IMR-90 (cell line): ENCODE measurements at regions not wholly inside any gene's neighbourhood (a gene's known extent, or its start where the extent isn't known, plus 50 kb on each side); places are given as distances from the start of the nearest gene placed in this dataset.

Source experiments
- ATAC-seq: fragments of 200-7000 bp; cut with Tn5 transposase; 2 replicates; pipeline ENCODE4 v1.9.1; 2020; ENCODE audit warnings: low read depth, mild to moderate bottlenecking, moderate library complexity
- BruUV-seq: library from RNA; stranded (reverse); fragments of 400-500 nt; replicated peaks from 2 replicates; lab custom pipeline; 2021; lab: Mats Ljungman, UMichigan
- CTCF ChIA-PET: fragments of 300-600 bp; formaldehyde crosslinking; extraction: SDS; loops from one replicate; lab custom pipeline; 2021; ENCODE audit warnings: antibody characterized with exemption; lab: Yijun Ruan, JAX
- POLR2A ChIA-PET: fragments of 300-600 bp; sonication (Branson Sonifier 250); formaldehyde crosslinking; loops from one replicate; lab custom pipeline; 2022; ENCODE audit warnings: antibody characterized with exemption; ENCODE audit not compliant: unreplicated experiment; lab: Charles Lee
- DNase-seq: peaks from one replicate; pipeline ENCODE4 v3.0.0; 2013
- H2AFZ ChIP-seq: replicated peaks from 2 replicates; pipeline ENCODE3; 2013; ENCODE audit warnings: low read length, mild to moderate bottlenecking; ENCODE audit not compliant: poor library complexity
- H2AK5ac ChIP-seq: 2 replicates; pipeline ENCODE4 v1.6.1; 2013; ENCODE audit warnings: low read depth, low read length, inconsistent platforms
- H2AK9ac ChIP-seq: replicated peaks from 2 replicates; pipeline ENCODE3; 2013; ENCODE audit warnings: mild to moderate bottlenecking, low read depth, low read length, moderate library complexity; ENCODE audit not compliant: poor library complexity
- H2BK120ac ChIP-seq: 2 replicates; pipeline ENCODE4 v1.6.1; 2013; ENCODE audit warnings: low read depth, low read length, inconsistent platforms
- H2BK15ac ChIP-seq: 3 replicates; pipeline ENCODE4 v1.6.1; 2013; ENCODE audit warnings: low read depth, low read length, inconsistent platforms
- H2BK20ac ChIP-seq: 2 replicates; pipeline ENCODE4 v1.6.1; 2013; ENCODE audit warnings: low read depth, mild to moderate bottlenecking, inconsistent platforms, low read length, moderate library complexity
- H2BK5ac ChIP-seq: 2 replicates; pipeline ENCODE4 v1.6.1; 2013; ENCODE audit warnings: mild to moderate bottlenecking, low read depth, low read length, inconsistent platforms; ENCODE audit not compliant: poor library complexity, severe bottlenecking
- H3K14ac ChIP-seq: replicated peaks from 2 replicates; pipeline ENCODE4 v1.6.1; 2013; ENCODE audit warnings: low read depth, low read length, inconsistent platforms
- H3K18ac ChIP-seq: 2 replicates; pipeline ENCODE4 v1.6.1; 2013; ENCODE audit warnings: low read depth, low read length, control low read depth
- H3K23ac ChIP-seq: 2 replicates; pipeline ENCODE4 v1.6.1; 2013; ENCODE audit warnings: low read depth, low read length, inconsistent platforms
- H3K27ac ChIP-seq: 2 replicates; pipeline ENCODE4 v1.5.1; 2013; ENCODE audit warnings: mild to moderate bottlenecking, control low read depth, low read length; ENCODE audit not compliant: insufficient read depth
- H3K27me3 ChIP-seq: 2 replicates; pipeline ENCODE4 v1.6.1; 2013; ENCODE audit warnings: low read length; ENCODE audit not compliant: control insufficient read depth, insufficient read depth
- H3K36me3 ChIP-seq: 2 replicates; pipeline ENCODE4 v1.6.1; 2013; ENCODE audit warnings: low read length, mixed read lengths; ENCODE audit not compliant: control insufficient read depth, insufficient read depth
- H3K4ac ChIP-seq: 2 replicates; pipeline ENCODE4 v1.6.1; 2013; ENCODE audit warnings: low read depth, low read length, inconsistent platforms
- H3K4me1 ChIP-seq: 2 replicates; pipeline ENCODE4 v1.6.1; 2013; ENCODE audit warnings: low read length, mixed read lengths; ENCODE audit not compliant: control insufficient read depth, insufficient read depth
- H3K4me2 ChIP-seq: 2 replicates; pipeline ENCODE4 v1.6.1; 2013; ENCODE audit warnings: low read depth, mild to moderate bottlenecking, control low read depth, low read length, moderate library complexity
- H3K4me3 ChIP-seq: 2 replicates; pipeline ENCODE4 v1.5.1; 2013; ENCODE audit warnings: low read depth, mild to moderate bottlenecking, control low read depth, low read length, moderate library complexity; ENCODE audit not compliant: insufficient read depth
- H3K56ac ChIP-seq: 2 replicates; pipeline ENCODE4 v1.6.1; 2013; ENCODE audit warnings: low read length, inconsistent platforms; ENCODE audit not compliant: insufficient read depth; ENCODE audit errors: extremely low read depth
- H3K79me1 ChIP-seq, 2 experiments: 2 replicates each; pipeline ENCODE4 v1.6.1; 2013; ENCODE audit warnings: low read length in 2 of 2, inconsistent platforms in 1 of 2, low read depth in 1 of 2
- H3K9ac ChIP-seq: 2 replicates; pipeline ENCODE4 v1.6.1; 2013; ENCODE audit warnings: low read depth, low read length, control low read depth
- H3K9me1 ChIP-seq: 2 replicates; pipeline ENCODE4 v1.6.1; 2013; ENCODE audit warnings: low read length, inconsistent platforms; ENCODE audit not compliant: insufficient read depth
- H3K9me3 ChIP-seq: 2 replicates; pipeline ENCODE4 v1.6.1; 2013; ENCODE audit warnings: low read length; ENCODE audit not compliant: control insufficient read depth, insufficient read depth
- H4K20me1 ChIP-seq: 2 replicates; pipeline ENCODE4 v1.6.1; 2013; ENCODE audit warnings: low read length, inconsistent platforms; ENCODE audit not compliant: insufficient read depth
- H4K5ac ChIP-seq: 2 replicates; pipeline ENCODE4 v1.6.1; 2013; ENCODE audit warnings: mild to moderate bottlenecking, low read depth, low read length, control low read depth
- H4K8ac ChIP-seq, 2 experiments: 2 replicates each; pipeline ENCODE4 v1.6.1; 2013; ENCODE audit warnings: low read depth in 2 of 2, low read length in 2 of 2, control low read depth in 1 of 2, inconsistent platforms in 1 of 2
- H4K91ac ChIP-seq: 2 replicates; pipeline ENCODE4 v1.6.1; 2013; ENCODE audit warnings: low read depth, low read length, inconsistent platforms; ENCODE audit not compliant: insufficient read depth
- BHLHE40 ChIP-seq: fragments of 150-350 bp; IDR thresholded peaks from 2 replicates; pipeline ENCODE4 v1.6.1; 2016; ENCODE audit warnings: mild to moderate bottlenecking, low read depth, low read length
- CEBPB ChIP-seq: IDR thresholded peaks from 2 replicates; pipeline ENCODE4 v1.6.1; 2012; ENCODE audit warnings: low read depth, low read length, improper control_type of control experiment
- CHD1 ChIP-seq: IDR thresholded peaks from 2 replicates; pipeline ENCODE4 v1.6.1; 2012; ENCODE audit warnings: low read depth, low read length, improper control_type of control experiment
- FOS ChIP-seq: fragments of 150-350 bp; IDR thresholded peaks from 2 replicates; pipeline ENCODE4 v1.6.1; 2016; ENCODE audit warnings: low read depth, low read length
- MAFK ChIP-seq: IDR thresholded peaks from 2 replicates; pipeline ENCODE4 v1.6.1; 2012; ENCODE audit warnings: low read depth, low read length, improper control_type of control experiment
- MAZ ChIP-seq: IDR thresholded peaks from 2 replicates; pipeline ENCODE4 v1.6.1; 2012; ENCODE audit warnings: low read depth, mild to moderate bottlenecking, low read length, improper control_type of control experiment, moderate library complexity, borderline replicate concordance
- MXI1 ChIP-seq: IDR thresholded peaks from 2 replicates; pipeline ENCODE4 v1.6.1; 2012; ENCODE audit warnings: low read depth, mild to moderate bottlenecking, low read length, moderate library complexity, borderline replicate concordance
- NFE2L2 ChIP-seq: fragments of 150-350 bp; IDR thresholded peaks from 2 replicates; pipeline ENCODE4 v1.6.1; 2016; ENCODE audit warnings: low read depth, mild to moderate bottlenecking, low read length
- POLR2A ChIP-seq: IDR thresholded peaks from 2 replicates; pipeline ENCODE4 v1.6.1; 2012; ENCODE audit warnings: mild to moderate bottlenecking, low read depth, low read length
- RAD21 ChIP-seq: IDR thresholded peaks from 2 replicates; pipeline ENCODE4 v1.6.1; 2012; ENCODE audit warnings: low read length, improper control_type of control experiment
- RCOR1 ChIP-seq: IDR thresholded peaks from 2 replicates; pipeline ENCODE4 v1.6.1; 2012; ENCODE audit warnings: mild to moderate bottlenecking, low read length, improper control_type of control experiment; ENCODE audit not compliant: insufficient replicate concordance
- RFX5 ChIP-seq: IDR thresholded peaks from 2 replicates; pipeline ENCODE4 v1.8.0; 2012; ENCODE audit warnings: low read depth, mild to moderate bottlenecking, low read length, moderate library complexity
- SMC3 ChIP-seq: fragments of 150-350 bp; IDR thresholded peaks from 2 replicates; pipeline ENCODE4 v1.6.1; 2016; ENCODE audit warnings: low read depth, mild to moderate bottlenecking, antibody characterized with exemption, low read length, moderate library complexity
- WGBS, 2 experiments: methylation state at CpG; one replicate each; pipeline versions ENCODE4 v1.1.5 to v1.1.7; 2013; ENCODE audit warnings: missing lambda C conversion rate in 2 of 2; ENCODE audit not compliant: insufficient read length in 1 of 2; ENCODE audit errors: extremely low coverage in 2 of 2; 5-methylcytosine and 5-hydroxymethylcytosine counted together
- dilution Hi-C: fragments of 300-500 bp; cut with HindIII; formaldehyde crosslinking; loops from one replicate; pipeline ENCODE4 v1.14.3; 2018; ENCODE audit warnings: low sequenced_read_pairs; ENCODE audit not compliant: unreplicated experiment
- in situ Hi-C: fragments of 300-500 bp; cut with MboI; formaldehyde crosslinking; loops from 3 replicates; pipeline ENCODE4 v1.14.3; 2019; ENCODE audit warnings: low sequenced_read_pairs, inconsistent platforms, mixed read lengths
- intact Hi-C: fragments of 100-400 bp; cut with micrococcal nuclease; formaldehyde crosslinking; loops from 2 replicates; pipeline ENCODE4 v1.10.0; 2022
- TF ChIP-seq, protein P1 (sequence below): fragments of 150-350 bp; IDR thresholded peaks from 2 replicates; pipeline ENCODE4 v1.6.1; 2017; ENCODE audit warnings: mild to moderate bottlenecking, antibody characterized with exemption, low read length, low read depth
- TF ChIP-seq, protein P2 (sequence below): fragments of 150-350 bp; IDR thresholded peaks from 2 replicates; pipeline ENCODE4 v1.6.1; 2016; ENCODE audit warnings: low read depth, mild to moderate bottlenecking, low read length, moderate library complexity, borderline replicate concordance
- TF ChIP-seq, protein P3 (sequence below): conservative IDR thresholded peaks from 2 replicates; pipeline ENCODE4 v1.5.1; 2012; ENCODE audit warnings: mild to moderate bottlenecking, low read depth, low read length, improper control_type of control experiment

DNA sequence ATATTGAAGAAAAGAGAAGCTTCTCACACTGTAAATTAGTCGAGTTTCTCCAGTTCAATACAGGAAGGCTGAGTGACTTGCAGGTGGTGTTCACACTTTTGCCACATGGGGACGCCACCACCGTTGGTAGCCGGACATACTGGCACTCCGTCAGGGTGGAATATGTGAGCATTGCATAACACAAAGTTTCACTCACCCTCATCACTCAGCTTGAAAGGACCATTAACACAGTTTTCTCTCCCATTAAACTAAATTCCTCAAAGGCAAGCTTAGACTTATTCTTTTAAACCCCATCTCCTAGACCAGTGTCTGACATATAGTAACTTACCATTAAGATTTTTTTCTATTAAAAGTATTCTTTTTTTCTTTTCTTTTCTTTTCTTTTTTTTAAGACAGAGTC, 105.3 kb upstream of the SERBP1 start:
- H2AK9ac ChIP-seq, result no peak overlapping the region
- no peak overlapping the region for H4K8ac ChIP-seq
- H3K56ac ChIP-seq, result no peak overlapping the region
- no peaks in the 10 kb centered on the region for H3K36me3 ChIP-seq
- dilution Hi-C loops (no loop called here), intact Hi-C loops (loop anchor here (1.0 to 2.0 kb wide), 3 partner anchors 25 to 297 kb away; partner anchors contain the start of genes GADD45A and GNG12), in situ Hi-C loops (loop anchor here (5.0 to 25.0 kb wide), 3 partner anchors 222 to 827 kb away; no protein-coding TSS in a partner anchor)
- no peak overlapping the region for H3K4me3 ChIP-seq
- no peaks in the 10 kb centered on the region for H3K27me3 ChIP-seq
- no peak overlapping the region for H3K14ac ChIP-seq
- WGBS, 2 experiments, result 7% methylated on average over 4 of the region's 5 CpGs; no CpG with 5 or more reads in 1 of the 2 experiments
- H3K9me3 ChIP-seq, result no peaks in the 10 kb centered on the region
- no peak overlapping the region for H3K23ac ChIP-seq
- H2AK5ac ChIP-seq, result no peak overlapping the region
- H2BK20ac ChIP-seq, result no peak overlapping the region
- peak; percentile 82 for ATAC-seq
- no TSS peak for BruUV-seq
- H3K18ac ChIP-seq, result no peak overlapping the region
- no peak overlapping the region for H2BK15ac ChIP-seq
- no peak overlapping the region for H2AFZ ChIP-seq
- H4K91ac ChIP-seq, result no peak overlapping the region
- H4K5ac ChIP-seq, result no peak overlapping the region
- DNase-seq, result peak; percentile 87
- no peak overlapping the region for H3K27ac ChIP-seq
- no peak overlapping the region for H3K4me2 ChIP-seq
- H3K4ac ChIP-seq, result no peak overlapping the region
- no peaks in the 10 kb centered on the region for H4K20me1 ChIP-seq
- no peak for TF ChIP-seq BHLHE40
- no peak for TF ChIP-seq RCOR1
- peak; percentile 52; the same call in 1 of the 2 replicates for TF ChIP-seq MAZ
- TF ChIP-seq, protein P1, sequence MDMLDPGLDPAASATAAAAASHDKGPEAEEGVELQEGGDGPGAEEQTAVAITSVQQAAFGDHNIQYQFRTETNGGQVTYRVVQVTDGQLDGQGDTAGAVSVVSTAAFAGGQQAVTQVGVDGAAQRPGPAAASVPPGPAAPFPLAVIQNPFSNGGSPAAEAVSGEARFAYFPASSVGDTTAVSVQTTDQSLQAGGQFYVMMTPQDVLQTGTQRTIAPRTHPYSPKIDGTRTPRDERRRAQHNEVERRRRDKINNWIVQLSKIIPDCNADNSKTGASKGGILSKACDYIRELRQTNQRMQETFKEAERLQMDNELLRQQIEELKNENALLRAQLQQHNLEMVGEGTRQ, result no peak
- TF ChIP-seq, protein P2, sequence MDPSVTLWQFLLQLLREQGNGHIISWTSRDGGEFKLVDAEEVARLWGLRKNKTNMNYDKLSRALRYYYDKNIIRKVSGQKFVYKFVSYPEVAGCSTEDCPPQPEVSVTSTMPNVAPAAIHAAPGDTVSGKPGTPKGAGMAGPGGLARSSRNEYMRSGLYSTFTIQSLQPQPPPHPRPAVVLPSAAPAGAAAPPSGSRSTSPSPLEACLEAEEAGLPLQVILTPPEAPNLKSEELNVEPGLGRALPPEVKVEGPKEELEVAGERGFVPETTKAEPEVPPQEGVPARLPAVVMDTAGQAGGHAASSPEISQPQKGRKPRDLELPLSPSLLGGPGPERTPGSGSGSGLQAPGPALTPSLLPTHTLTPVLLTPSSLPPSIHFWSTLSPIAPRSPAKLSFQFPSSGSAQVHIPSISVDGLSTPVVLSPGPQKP, result no peak
- no peak for TF ChIP-seq FOS
- TF ChIP-seq, protein P3, sequence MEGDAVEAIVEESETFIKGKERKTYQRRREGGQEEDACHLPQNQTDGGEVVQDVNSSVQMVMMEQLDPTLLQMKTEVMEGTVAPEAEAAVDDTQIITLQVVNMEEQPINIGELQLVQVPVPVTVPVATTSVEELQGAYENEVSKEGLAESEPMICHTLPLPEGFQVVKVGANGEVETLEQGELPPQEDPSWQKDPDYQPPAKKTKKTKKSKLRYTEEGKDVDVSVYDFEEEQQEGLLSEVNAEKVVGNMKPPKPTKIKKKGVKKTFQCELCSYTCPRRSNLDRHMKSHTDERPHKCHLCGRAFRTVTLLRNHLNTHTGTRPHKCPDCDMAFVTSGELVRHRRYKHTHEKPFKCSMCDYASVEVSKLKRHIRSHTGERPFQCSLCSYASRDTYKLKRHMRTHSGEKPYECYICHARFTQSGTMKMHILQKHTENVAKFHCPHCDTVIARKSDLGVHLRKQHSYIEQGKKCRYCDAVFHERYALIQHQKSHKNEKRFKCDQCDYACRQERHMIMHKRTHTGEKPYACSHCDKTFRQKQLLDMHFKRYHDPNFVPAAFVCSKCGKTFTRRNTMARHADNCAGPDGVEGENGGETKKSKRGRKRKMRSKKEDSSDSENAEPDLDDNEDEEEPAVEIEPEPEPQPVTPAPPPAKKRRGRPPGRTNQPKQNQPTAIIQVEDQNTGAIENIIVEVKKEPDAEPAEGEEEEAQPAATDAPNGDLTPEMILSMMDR, result peak; percentile 99
- 0 out of 2 replicates have a peak, but pooled peaks have one; percentile 21 for TF ChIP-seq POLR2A
- TF ChIP-seq NFE2L2, result no peak
- no peak for TF ChIP-seq MAFK
- no peak for TF ChIP-seq CHD1
- TF ChIP-seq RAD21, result peak; percentile 98
- TF ChIP-seq RFX5, result no peak
- TF ChIP-seq SMC3, result peak; percentile 95
- TF ChIP-seq MXI1, result no peak
- TF ChIP-seq CEBPB, result peak; percentile 98
- no peaks in the 10 kb centered on the region for H3K79me1 ChIP-seq
- ChIA-PET CTCF (interaction anchor here (0.6 to 2.9 kb wide), 27 partner anchors 9 to 253 kb away, joined by 3 to 46 read pairs (median 4); partner anchors contain the start of gene GADD45A), POLR2A (interaction anchor here (0.7 kb wide), 1 partner anchor 217 kb away, joined by 3 read pairs; no protein-coding TSS in a partner anchor)
- peaks cover 2% of the 10 kb centered on the region; the same call in 1 of the 2 replicates for H3K4me1 ChIP-seq
- no peaks in the 10 kb centered on the region for H3K9me1 ChIP-seq
- H2BK5ac ChIP-seq, result no peak overlapping the region
- no peak overlapping the region for H2BK120ac ChIP-seq
- no peak overlapping the region for H3K9ac ChIP-seq
